ENCODE measurements at regions not wholly inside any gene's neighbourhood (a gene's known extent, or its start where the extent isn't known, plus 50 kb on each side); places are given as distances from the start of the nearest gene placed in this dataset.

DNA sequence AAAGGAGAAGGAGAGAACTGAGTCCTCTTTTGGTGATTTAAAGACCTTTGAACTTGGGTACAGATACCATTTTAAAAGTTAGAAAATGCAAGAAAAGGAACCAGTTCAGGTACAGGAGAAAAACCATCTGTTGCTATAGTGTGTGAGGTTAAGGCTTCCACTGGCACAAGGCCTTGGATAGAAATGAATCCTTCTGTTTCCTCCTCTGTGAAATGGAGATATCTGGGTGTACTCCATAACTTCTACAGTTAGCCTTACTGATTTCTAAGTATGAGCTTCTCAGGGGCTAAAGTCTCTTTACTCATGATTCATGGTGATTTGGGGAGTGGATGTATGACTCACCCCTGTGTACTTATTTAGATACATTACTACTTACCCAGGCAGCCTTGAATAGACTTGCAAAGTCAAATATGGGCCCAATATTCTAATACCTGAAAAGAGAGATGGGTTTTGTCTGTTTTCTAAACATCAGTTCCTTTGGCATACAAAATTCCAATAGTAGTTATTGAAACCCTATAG is 117.2 kb upstream of the ADO start:
- Histone ChIP-seq H3K4me1 (no peaks in the 10 kb centered on the region), H3K9me3 (no peaks in the 10 kb centered on the region), H3K27me3 (no peaks in the 10 kb centered on the region), H3K36me3 (no peaks in the 10 kb centered on the region), H3K4me3 (ENCODE audit: low read depth, low read length) (no peak overlapping the region)
- DNase-seq: no peak
- TF ChIP-seq, protein P1, sequence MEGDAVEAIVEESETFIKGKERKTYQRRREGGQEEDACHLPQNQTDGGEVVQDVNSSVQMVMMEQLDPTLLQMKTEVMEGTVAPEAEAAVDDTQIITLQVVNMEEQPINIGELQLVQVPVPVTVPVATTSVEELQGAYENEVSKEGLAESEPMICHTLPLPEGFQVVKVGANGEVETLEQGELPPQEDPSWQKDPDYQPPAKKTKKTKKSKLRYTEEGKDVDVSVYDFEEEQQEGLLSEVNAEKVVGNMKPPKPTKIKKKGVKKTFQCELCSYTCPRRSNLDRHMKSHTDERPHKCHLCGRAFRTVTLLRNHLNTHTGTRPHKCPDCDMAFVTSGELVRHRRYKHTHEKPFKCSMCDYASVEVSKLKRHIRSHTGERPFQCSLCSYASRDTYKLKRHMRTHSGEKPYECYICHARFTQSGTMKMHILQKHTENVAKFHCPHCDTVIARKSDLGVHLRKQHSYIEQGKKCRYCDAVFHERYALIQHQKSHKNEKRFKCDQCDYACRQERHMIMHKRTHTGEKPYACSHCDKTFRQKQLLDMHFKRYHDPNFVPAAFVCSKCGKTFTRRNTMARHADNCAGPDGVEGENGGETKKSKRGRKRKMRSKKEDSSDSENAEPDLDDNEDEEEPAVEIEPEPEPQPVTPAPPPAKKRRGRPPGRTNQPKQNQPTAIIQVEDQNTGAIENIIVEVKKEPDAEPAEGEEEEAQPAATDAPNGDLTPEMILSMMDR (IDR thresholded peaks at IDR 0.05; ENCODE audit: low read depth, low read length): no peak

DNA sequence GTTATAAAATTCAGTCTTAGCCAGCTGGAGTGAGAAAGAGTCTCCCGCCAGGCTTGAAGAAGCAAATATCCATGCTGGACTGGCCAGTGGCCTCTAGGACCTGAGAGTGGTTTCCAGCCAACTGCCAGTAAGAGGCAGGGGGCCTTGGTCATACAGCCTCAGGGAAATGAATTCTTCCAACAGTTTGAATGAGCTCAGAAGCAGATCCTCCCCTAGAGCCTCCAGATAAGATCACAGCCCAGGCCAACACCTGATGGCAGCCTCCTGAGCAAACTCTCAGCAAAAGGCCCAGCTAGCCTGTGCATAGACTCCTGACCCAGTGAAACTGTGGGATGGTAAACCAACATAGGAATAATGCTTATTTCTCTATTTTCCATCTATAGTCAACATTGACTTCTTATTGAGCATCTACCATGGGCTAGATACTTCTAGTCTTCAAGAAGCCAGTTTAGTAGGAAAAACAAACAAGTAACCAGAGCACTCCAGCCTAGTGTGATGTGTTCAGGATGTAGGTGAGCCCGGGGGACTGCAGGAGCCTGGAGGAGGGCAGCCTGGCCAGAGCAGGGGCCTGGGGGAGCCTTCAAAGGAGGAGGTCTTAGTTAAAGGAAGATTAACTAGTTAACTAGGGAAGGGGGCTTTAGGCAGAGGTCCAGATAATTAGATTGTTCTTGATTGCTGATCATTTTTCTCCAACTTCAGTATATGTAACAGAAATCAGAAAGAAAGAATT is 115.4 kb upstream of the ADO start:
- H3K36me3 ChIP-seq: no peaks in the 10 kb centered on the region
- no peak for DNase-seq
- no peaks in the 10 kb centered on the region for H3K27me3 ChIP-seq
- TF ChIP-seq, protein P1 (IDR thresholded peaks at IDR 0.05; ENCODE audit: low read depth, low read length): no peak
- no peaks in the 10 kb centered on the region for H3K9me3 ChIP-seq
- H3K4me3 ChIP-seq (ENCODE audit: low read depth, low read length): no peak overlapping the region
- H3K4me1 ChIP-seq: no peaks in the 10 kb centered on the region

GRCh38 chr10:62689712-62690111 is 114.8 kb upstream of the ADO start:
- DNase-seq: no peak
- no peaks in the 10 kb centered on the region for H3K36me3 ChIP-seq
- H3K4me1 ChIP-seq: no peaks in the 10 kb centered on the region
- H3K4me3 ChIP-seq (ENCODE audit: low read depth, low read length): no peak overlapping the region
- TF ChIP-seq, protein P1 (IDR thresholded peaks at IDR 0.05; ENCODE audit: low read depth, low read length): no peak
- no peaks in the 10 kb centered on the region for H3K9me3 ChIP-seq
- no peaks in the 10 kb centered on the region for H3K27me3 ChIP-seq

GRCh38 chr10:62690703-62691102 is 113.8 kb upstream of the ADO start:
- H3K4me1 ChIP-seq: no peaks in the 10 kb centered on the region
- no peak for DNase-seq

GRCh38 chr10:62691336-62691735 is 113.2 kb upstream of the ADO start:
- Histone ChIP-seq H3K4me1 (no peaks in the 10 kb centered on the region), H3K4me3 (ENCODE audit: low read depth, low read length) (no peak overlapping the region), H3K9me3 (no peaks in the 10 kb centered on the region), H3K27me3 (no peaks in the 10 kb centered on the region), H3K36me3 (no peaks in the 10 kb centered on the region)
- TF ChIP-seq, protein P1 (IDR thresholded peaks at IDR 0.05; ENCODE audit: low read depth, low read length): no peak
- no peak for DNase-seq

More at GRCh38 chr10:62690703-62691102, 113.8 kb upstream of the ADO start:
- no peaks in the 10 kb centered on the region for H3K36me3 ChIP-seq
- H3K4me3 ChIP-seq (ENCODE audit: low read depth, low read length): no peak overlapping the region
- no peaks in the 10 kb centered on the region for H3K9me3 ChIP-seq
- TF ChIP-seq, protein P1 (IDR thresholded peaks at IDR 0.05; ENCODE audit: low read depth, low read length): no peak
- H3K27me3 ChIP-seq: no peaks in the 10 kb centered on the region

- TF ChIP-seq, protein P1 (IDR thresholded peaks at IDR 0.05; ENCODE audit: low read depth, low read length): no peak
- no peak overlapping the region for H3K4me3 ChIP-seq (ENCODE audit: low read depth, low read length)
- H3K9me3 ChIP-seq: no peaks in the 10 kb centered on the region
- H3K27me3 ChIP-seq: no peaks in the 10 kb centered on the region
- H3K36me3 ChIP-seq: no peaks in the 10 kb centered on the region
- no peak for DNase-seq
- no peaks in the 10 kb centered on the region for H3K4me1 ChIP-seq
Observed at GRCh38 chr10:62692085-62692484, 112.4 kb upstream of the ADO start.

Data from BE2C (cell line).